OCI-LY1 (cell line): ENCODE measurements at regions not wholly inside any gene's neighbourhood (a gene's known extent, or its start where the extent isn't known, plus 50 kb on each side); places are given as distances from the start of the nearest gene placed in this dataset.

Experiments
- CTCF ChIP-seq: fragments of 200-600 bp; sonication (generic), shearing (Covaris generic); IDR thresholded peaks from 2 replicates; pipeline ENCODE4 v1.5.1; 2017; ENCODE audit warnings: mild to moderate bottlenecking, antibody characterized with exemption, low read length, moderate library complexity, mixed read lengths
- EZH2 ChIP-seq: fragments of 200-600 bp; sonication (generic), shearing (Covaris generic); IDR thresholded peaks from 2 replicates; pipeline ENCODE4 v1.8.0; 2017; ENCODE audit warnings: borderline replicate concordance, mixed run types, mild to moderate bottlenecking, antibody characterized with exemption, low read length, moderate library complexity, mixed read lengths

GRCh38 chr6:27757307-27757706 is 154.9 kb downstream of the OR2B2 start:
- TF ChIP-seq CTCF (no peak), EZH2 (no peak)
